ENCODE measurements at regions not wholly inside any gene's neighbourhood (a gene's known extent, or its start where the extent isn't known, plus 50 kb on each side); places are given as distances from the start of the nearest gene placed in this dataset.

GRCh38 chr20:18988701-18989100, 175.1 kb downstream of the SCP2D1 start:
- Histone ChIP-seq H3K4me3 (ENCODE audit: severe bottlenecking) (no peak overlapping the region), H3K27me3 (ENCODE audit: insufficient read depth, poor library complexity, severe bottlenecking) (no peaks in the 10 kb centered on the region), H3K4me1 (ENCODE audit: insufficient read depth, poor library complexity, severe bottlenecking) (no peaks in the 10 kb centered on the region), H3K36me3 (ENCODE audit: low read depth) (no peaks in the 10 kb centered on the region), H3K27ac (ENCODE audit: poor library complexity, severe bottlenecking) (no peak overlapping the region), H3K9me3 (ENCODE audit: severe bottlenecking) (no peaks in the 10 kb centered on the region)
- no peak for TF ChIP-seq CTCF (IDR thresholded peaks at IDR 0.05; ENCODE audit: poor library complexity, severe bottlenecking)
- no peak for DNase-seq (ENCODE audit: low spot score)
- no peak for ATAC-seq (ENCODE audit: low read depth)

GRCh38 chr20:18989736-18990474, 176.3 kb downstream of the SCP2D1 start:
- Histone ChIP-seq H3K4me1 (ENCODE audit: insufficient read depth, poor library complexity, severe bottlenecking) (no peaks in the 10 kb centered on the region), H3K27me3 (ENCODE audit: insufficient read depth, poor library complexity, severe bottlenecking) (no peaks in the 10 kb centered on the region), H3K4me3 (ENCODE audit: severe bottlenecking) (no peak overlapping the region), H3K27ac (ENCODE audit: poor library complexity, severe bottlenecking) (no peak overlapping the region), H3K9me3 (ENCODE audit: severe bottlenecking) (no peaks in the 10 kb centered on the region), H3K36me3 (ENCODE audit: low read depth) (no peaks in the 10 kb centered on the region)
- TF ChIP-seq CTCF (IDR thresholded peaks at IDR 0.05; ENCODE audit: poor library complexity, severe bottlenecking), result no peak
- ATAC-seq (ENCODE audit: low read depth) (no peak), DNase-seq (ENCODE audit: low spot score) (no peak)

- no peak for TF ChIP-seq CTCF (IDR thresholded peaks at IDR 0.05; ENCODE audit: poor library complexity, severe bottlenecking)
- no peaks in the 10 kb centered on the region for H3K36me3 ChIP-seq (ENCODE audit: low read depth)
- DNase-seq (ENCODE audit: low spot score) (no peak), ATAC-seq (ENCODE audit: low read depth) (no peak)
- H3K9me3 ChIP-seq (ENCODE audit: severe bottlenecking), result no peaks in the 10 kb centered on the region
- H3K4me3 ChIP-seq (ENCODE audit: severe bottlenecking), result no peak overlapping the region
- H3K27ac ChIP-seq (ENCODE audit: poor library complexity, severe bottlenecking), result no peak overlapping the region
- H3K27me3 ChIP-seq (ENCODE audit: insufficient read depth, poor library complexity, severe bottlenecking), result no peaks in the 10 kb centered on the region
- H3K4me1 ChIP-seq (ENCODE audit: insufficient read depth, poor library complexity, severe bottlenecking), result no peaks in the 10 kb centered on the region
Observed at GRCh38 chr20:18991012-18991411, 177.4 kb downstream of the SCP2D1 start.

GRCh38 chr20:18992418-18992817, 178.8 kb downstream of the SCP2D1 start:
- ATAC-seq (ENCODE audit: low read depth), result no peak

More at GRCh38 chr20:18992418-18992817, 178.8 kb downstream of the SCP2D1 start:
- no peak for DNase-seq (ENCODE audit: low spot score)
- Histone ChIP-seq H3K9me3 (ENCODE audit: severe bottlenecking) (no peaks in the 10 kb centered on the region), H3K27ac (ENCODE audit: poor library complexity, severe bottlenecking) (no peak overlapping the region), H3K36me3 (ENCODE audit: low read depth) (no peaks in the 10 kb centered on the region), H3K27me3 (ENCODE audit: insufficient read depth, poor library complexity, severe bottlenecking) (no peaks in the 10 kb centered on the region), H3K4me3 (ENCODE audit: severe bottlenecking) (no peak overlapping the region), H3K4me1 (ENCODE audit: insufficient read depth, poor library complexity, severe bottlenecking) (no peaks in the 10 kb centered on the region)
- no peak for TF ChIP-seq CTCF (IDR thresholded peaks at IDR 0.05; ENCODE audit: poor library complexity, severe bottlenecking)
